NCI-H2107 treated with DMSO at 0.1 percent for 48 hours (cell line): ENCODE measurements at regions not wholly inside any gene's neighbourhood (a gene's known extent, or its start where the extent isn't known, plus 50 kb on each side); places are given as distances from the start of the nearest gene placed in this dataset.

Experiments used
- DNase-seq: peaks from one replicate; lab custom pipeline; 2025; ENCODE audit not compliant: unreplicated experiment; lab: John Stamatoyannopoulos, UW

DNA sequence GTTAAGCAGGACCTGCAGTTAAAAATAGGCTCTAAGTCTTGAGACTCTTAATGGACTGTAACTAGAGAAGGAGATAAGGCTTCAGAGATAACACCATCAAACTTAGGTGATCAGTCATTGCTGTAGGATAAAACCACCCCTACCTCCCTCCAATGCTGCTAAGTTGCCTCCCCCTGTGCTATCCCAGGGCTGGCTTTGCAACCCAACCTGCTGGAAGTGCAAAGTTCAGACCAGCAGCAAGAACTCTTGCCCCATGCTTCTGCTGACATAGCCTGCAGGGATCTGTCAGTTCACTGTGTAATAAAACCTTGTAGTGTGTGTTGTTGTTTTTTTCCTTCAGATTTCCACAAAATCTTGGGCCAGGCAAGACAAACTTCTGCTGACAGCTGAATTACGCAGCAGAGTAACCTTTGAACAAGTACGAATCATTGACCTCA, 57.4 kb upstream of the EPB41L3 start:
- no peak for DNase-seq

DNA sequence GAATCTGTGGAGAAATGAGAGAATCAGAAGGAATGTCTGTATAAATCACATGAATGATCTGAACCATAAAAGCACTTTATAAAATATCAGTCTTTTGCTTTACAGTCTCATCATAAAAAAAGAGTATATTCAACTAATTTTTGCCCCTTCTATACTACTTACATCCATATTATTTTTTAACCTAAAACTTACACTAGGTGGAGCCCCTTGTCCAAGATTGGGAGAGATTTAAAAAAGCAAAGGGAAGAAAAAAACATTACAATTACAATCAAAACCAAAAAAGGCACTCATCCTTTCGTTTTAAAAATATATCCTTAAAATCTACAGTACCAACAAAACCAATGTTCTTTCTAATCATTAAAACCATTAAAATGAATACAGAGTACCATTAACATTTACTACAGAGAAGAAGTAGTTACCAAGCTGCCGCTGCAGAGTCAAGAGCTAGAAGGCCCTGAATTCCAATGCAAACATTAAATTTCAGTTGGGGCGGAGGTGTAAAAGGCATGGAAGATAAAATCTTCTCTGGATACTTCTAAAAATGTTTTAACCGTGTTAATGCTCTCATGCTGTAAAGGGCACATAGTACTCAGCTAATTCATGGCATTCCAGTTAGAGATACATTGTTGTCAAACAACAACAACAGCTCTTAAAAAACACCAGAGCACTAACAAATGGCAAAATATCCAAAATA, 56.7 kb upstream of the EPB41L3 start:
- DNase-seq: peak; percentile 17

DNA sequence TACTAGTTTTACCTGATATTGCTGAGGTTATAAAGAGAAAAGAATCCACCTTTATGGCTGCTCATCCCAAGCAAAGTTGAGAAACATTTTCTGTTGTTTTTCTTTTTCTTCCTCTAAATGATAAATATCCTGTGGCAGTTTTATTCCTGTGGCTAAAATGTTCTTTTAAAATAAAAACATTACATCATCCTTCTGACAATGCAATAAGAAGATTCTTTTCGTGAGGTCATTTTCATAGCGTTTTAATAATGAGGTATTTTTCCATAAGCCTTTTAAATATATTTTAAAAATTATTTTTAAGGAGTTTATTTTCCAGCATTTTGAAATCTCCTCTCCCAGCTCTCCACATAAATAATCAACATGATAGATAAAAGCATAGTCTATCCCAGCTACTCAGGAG, 52.8 kb upstream of the EPB41L3 start:
- no peak for DNase-seq
